Cardiac fibroblast (primary cell): ENCODE measurements at regions not wholly inside any gene's neighbourhood (a gene's known extent, or its start where the extent isn't known, plus 50 kb on each side); places are given as distances from the start of the nearest gene placed in this dataset.
"Not testable (repeated sequence)": the region's sequence is repeated elsewhere in the genome, so short reads cannot be mapped to it uniquely, and the experiment has no call there.

Experiments used
- DNase-seq, 2 donors: peaks; one replicate each; pipeline versions ENCODE4 v3.0.0 to v3.0.0-alpha.2; 2010; ENCODE audit warnings: low read depth in 2 of 2
- H3K4me3 ChIP-seq, 2 donors: replicated peaks in 1 of 2; 1 replicate in 1 of 2; 2 replicates in 1 of 2; pipeline ENCODE4 v1.5.1; 2011; ENCODE audit warnings: low read depth in 2 of 2, low read length in 2 of 2, mild to moderate bottlenecking in 2 of 2, moderate library complexity in 1 of 2
- TF ChIP-seq, protein P1 (sequence below): IDR thresholded peaks from one replicate; pipeline ENCODE4 v1.5.1; 2011; ENCODE audit warnings: low read depth, mild to moderate bottlenecking, low read length, inconsistent platforms

- peak in 1 of 2 donors; percentile 13 for DNase-seq
- TF ChIP-seq, protein P1, sequence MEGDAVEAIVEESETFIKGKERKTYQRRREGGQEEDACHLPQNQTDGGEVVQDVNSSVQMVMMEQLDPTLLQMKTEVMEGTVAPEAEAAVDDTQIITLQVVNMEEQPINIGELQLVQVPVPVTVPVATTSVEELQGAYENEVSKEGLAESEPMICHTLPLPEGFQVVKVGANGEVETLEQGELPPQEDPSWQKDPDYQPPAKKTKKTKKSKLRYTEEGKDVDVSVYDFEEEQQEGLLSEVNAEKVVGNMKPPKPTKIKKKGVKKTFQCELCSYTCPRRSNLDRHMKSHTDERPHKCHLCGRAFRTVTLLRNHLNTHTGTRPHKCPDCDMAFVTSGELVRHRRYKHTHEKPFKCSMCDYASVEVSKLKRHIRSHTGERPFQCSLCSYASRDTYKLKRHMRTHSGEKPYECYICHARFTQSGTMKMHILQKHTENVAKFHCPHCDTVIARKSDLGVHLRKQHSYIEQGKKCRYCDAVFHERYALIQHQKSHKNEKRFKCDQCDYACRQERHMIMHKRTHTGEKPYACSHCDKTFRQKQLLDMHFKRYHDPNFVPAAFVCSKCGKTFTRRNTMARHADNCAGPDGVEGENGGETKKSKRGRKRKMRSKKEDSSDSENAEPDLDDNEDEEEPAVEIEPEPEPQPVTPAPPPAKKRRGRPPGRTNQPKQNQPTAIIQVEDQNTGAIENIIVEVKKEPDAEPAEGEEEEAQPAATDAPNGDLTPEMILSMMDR, result no peak
Observed at GRCh38 chr7:35908331-35909216, 107.7 kb downstream of the SEPTIN7 start.

DNA sequence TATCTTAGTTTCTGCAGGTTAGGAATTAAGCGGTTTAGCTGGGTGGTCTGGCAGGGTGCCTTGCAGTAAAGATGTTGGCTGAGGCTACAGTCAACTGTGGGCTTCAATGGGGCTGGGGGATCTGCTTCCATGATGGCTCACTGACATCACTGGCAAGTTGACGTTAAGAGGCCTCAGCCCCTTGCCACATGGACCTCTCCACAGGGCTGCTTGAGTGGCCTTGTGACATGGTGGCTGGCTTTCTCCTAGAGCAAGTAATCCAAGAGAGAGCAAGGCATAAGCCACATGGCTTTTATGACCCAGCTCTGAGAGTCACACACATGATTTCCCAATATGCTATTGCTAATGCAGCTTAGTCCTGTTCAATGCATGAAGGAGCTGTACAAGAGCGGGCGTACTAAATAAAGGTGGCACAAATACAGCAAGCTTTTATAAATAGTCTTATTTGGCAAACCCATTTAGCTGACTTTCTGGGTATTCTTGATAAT is 109.1 kb downstream of the SEPTIN7 start:
- no peak overlapping the region for H3K4me3 ChIP-seq
- no peak for DNase-seq
- TF ChIP-seq, protein P1, result no peak

More at GRCh38 chr7:35908331-35909216, 107.7 kb downstream of the SEPTIN7 start:
- no peak overlapping the region for H3K4me3 ChIP-seq

DNA sequence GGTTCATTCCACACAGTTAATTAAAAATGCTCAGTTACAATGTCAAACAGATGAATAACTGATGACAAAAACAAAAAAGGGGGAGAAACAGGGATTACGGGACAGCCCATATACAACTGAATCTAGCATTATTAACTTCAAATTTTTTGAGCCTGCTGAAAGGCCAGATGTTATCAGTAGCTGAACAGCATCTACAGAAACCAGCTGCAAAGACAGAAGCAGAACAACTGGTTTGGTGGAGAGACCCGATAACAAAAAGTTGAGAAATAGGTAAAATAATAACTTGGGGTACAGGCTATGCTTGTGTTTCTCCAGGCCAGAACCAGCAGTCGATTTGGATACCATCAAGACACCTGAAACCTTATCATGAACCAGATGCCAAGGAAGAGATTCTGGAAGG is 109.8 kb downstream of the SEPTIN7 start:
- DNase-seq, H3K4me3 ChIP-seq: not testable (repeated sequence)

- DNase-seq, H3K4me3 ChIP-seq: not testable (repeated sequence)
Observed at GRCh38 chr7:35913350-35913749, 112.5 kb downstream of the SEPTIN7 start.

DNA sequence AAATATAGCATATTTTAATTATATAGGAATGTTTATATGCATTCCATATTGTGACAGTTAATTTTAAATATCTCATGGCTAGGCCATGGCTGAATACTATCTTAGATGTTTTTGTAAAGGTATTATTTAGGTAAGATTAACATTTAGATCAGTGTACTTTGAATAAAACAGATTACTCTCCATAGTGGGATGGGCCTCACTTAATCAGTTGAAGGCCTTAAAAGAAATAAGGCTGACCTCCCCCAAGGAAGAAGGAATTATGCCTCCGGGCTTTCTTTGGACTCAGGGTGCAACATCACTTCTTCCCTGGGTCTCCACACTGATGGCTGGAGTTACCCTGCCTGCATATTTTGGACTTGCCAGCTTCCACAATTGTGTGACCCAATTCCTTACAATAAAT is 113.4 kb downstream of the SEPTIN7 start:
- not testable (repeated sequence) for DNase-seq, H3K4me3 ChIP-seq

- H3K4me3 ChIP-seq, DNase-seq: not testable (repeated sequence)
Observed at GRCh38 chr7:35915247-35915955, 114.5 kb downstream of the SEPTIN7 start.

DNA sequence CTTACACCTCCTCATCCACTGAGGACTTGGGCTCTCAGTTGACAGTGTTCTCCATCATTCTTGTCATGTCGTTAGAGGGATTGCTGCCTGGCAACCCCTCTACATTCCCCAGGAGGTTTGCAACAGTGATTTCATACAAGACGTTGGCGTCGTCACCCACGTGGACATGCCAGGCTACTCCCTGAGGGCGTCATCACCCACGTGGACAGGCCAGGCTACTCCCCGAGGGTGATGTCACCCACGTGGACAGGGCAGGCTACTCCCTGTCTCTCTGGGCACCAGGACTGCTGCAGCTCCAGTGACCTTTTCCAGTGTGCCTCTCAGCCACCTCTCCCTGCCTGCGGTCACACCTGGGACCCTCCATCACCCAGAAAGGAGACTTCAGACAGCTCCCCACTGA is 117.4 kb downstream of the SEPTIN7 start:
- not testable (repeated sequence) for H3K4me3 ChIP-seq, DNase-seq

DNA sequence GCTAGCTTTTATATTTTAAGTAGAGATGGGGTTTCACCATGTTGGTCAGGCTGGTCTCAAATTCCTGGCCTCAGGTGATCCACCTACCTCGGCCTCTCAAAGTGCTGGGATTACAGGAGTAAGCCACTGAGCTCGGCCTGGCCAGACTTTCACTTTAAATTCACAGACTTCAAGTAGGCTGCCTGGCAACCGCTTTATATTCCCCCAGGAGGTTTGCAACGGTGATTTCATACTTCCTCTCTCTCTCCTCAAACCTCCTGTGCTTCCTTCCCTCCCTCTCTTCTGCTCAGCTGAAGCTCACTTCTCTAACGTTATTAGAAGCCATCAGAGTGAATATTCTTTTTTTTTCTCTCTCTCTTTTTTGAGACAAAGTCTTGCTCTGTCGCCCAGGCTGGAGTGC is 118.8 kb downstream of the SEPTIN7 start:
- not testable (repeated sequence) for H3K4me3 ChIP-seq
- peak; percentile 57 to 80 for DNase-seq

DNA sequence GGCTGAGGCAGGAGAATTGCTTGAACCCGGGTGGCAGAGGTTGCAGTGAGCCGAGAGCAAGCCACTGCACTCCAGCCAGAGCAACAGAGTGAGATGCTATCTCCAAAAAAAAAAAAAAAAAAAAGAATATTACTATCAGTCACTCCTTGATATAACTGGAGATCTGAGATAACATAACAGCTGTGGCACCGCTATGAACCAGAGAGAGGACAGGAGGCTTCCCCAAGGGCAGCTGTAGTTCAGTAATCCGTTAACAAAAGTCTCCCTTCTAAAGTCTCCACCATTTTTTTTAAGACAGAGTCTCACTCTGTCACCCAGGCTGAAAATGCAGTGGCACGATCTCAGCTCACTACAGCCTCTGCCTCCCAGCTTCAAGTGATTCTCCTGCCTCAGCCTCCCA is 120.5 kb downstream of the SEPTIN7 start:
- not testable (repeated sequence) for DNase-seq

GRCh38 chr7:35924668-35925067 is 123.8 kb downstream of the SEPTIN7 start:
- DNase-seq, H3K4me3 ChIP-seq: not testable (repeated sequence)

More for the DNA sequence above, 120.5 kb downstream of the SEPTIN7 start:
- H3K4me3 ChIP-seq, result not testable (repeated sequence)

GRCh38 chr7:35926966-35927365 is 126.1 kb downstream of the SEPTIN7 start:
- DNase-seq, H3K4me3 ChIP-seq: not testable (repeated sequence)

DNA sequence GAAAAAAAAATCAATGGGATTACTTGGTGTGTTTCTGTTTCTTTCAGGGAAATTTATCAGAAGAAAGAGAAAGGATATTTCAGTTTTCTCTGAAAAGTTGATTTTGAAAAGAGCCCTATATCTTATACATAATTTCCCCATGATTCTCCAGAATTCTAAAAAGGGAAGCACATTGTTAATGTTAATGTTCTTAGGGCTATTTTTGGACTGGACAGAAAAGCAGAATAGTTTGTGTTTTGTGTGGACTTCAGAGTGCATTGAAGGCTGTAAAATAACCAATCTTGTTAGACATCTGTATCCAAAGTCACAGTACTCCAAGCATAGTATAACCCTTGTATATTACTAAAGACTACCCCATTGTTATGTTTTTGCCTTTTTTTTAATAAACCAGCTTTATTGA is 130.3 kb downstream of the SEPTIN7 start:
- DNase-seq, H3K4me3 ChIP-seq: not testable (repeated sequence)

GRCh38 chr7:35931551-35931950 is 130.7 kb downstream of the SEPTIN7 start:
- not testable (repeated sequence) for DNase-seq

GRCh38 chr7:35940695-35941094 is 139.8 kb downstream of the SEPTIN7 start:
- not testable (repeated sequence) for DNase-seq

More at GRCh38 chr7:35931551-35931950, 130.7 kb downstream of the SEPTIN7 start:
- not testable (repeated sequence) for H3K4me3 ChIP-seq

More at GRCh38 chr7:35940695-35941094, 139.8 kb downstream of the SEPTIN7 start:
- not testable (repeated sequence) for H3K4me3 ChIP-seq
